GM21423 (cell line): ENCODE measurements at regions not wholly inside any gene's neighbourhood (a gene's known extent, or its start where the extent isn't known, plus 50 kb on each side); places are given as distances from the start of the nearest gene placed in this dataset.
A peak's percentile ranks its signal among the peaks of the same experiment; 100 is the strongest.
"Not testable (repeated sequence)": the region's sequence is repeated elsewhere in the genome, so short reads cannot be mapped to it uniquely, and the experiment has no call there.

ENCODE experiments used
- ATAC-seq: cut with Tn5 transposase; IDR thresholded peaks from one replicate; pipeline ENCODE4 v1.9.1; 2021; ENCODE audit warnings: mild to moderate bottlenecking, moderate library complexity; ENCODE audit not compliant: unreplicated experiment

GRCh38 chr14:29982171-29982570, 54.5 kb upstream of the PRKD1 start:
- ATAC-seq: no peak

- no peak for ATAC-seq
Measured at GRCh38 chr14:29982993-29983392, 55.3 kb upstream of the PRKD1 start.

GRCh38 chr14:29990344-29990857, 62.8 kb upstream of the PRKD1 start:
- ATAC-seq: not testable (repeated sequence)

- no peak for ATAC-seq
Measured at GRCh38 chr14:29990993-29991392, 63.3 kb upstream of the PRKD1 start.

GRCh38 chr14:29993143-29993542, 65.5 kb upstream of the PRKD1 start:
- ATAC-seq: no peak

- no peak for ATAC-seq
Measured at GRCh38 chr14:29999013-29999539, 71.4 kb upstream of the PRKD1 start.

GRCh38 chr14:30002859-30003258, 75.2 kb upstream of the PRKD1 start:
- ATAC-seq: no peak

- peak; percentile 60 for ATAC-seq
Measured at GRCh38 chr14:30005114-30005808, 77.6 kb upstream of the PRKD1 start.

- no peak for ATAC-seq
Measured at GRCh38 chr14:30006695-30007094, 79.0 kb upstream of the PRKD1 start.

- ATAC-seq: no peak
Measured at GRCh38 chr14:30015489-30015888, 87.8 kb upstream of the PRKD1 start.

GRCh38 chr14:30016002-30016401, 88.4 kb upstream of the PRKD1 start:
- ATAC-seq: no peak

GRCh38 chr14:30017370-30017993, 89.8 kb upstream of the PRKD1 start:
- ATAC-seq: no peak

- no peak for ATAC-seq
Measured at GRCh38 chr14:30020271-30020670, 92.6 kb upstream of the PRKD1 start.

GRCh38 chr14:30020687-30021086, 93.0 kb upstream of the PRKD1 start:
- no peak for ATAC-seq

GRCh38 chr14:30023350-30023749, 95.7 kb upstream of the PRKD1 start:
- ATAC-seq: not testable (repeated sequence)

- no peak for ATAC-seq
Measured at GRCh38 chr14:30034152-30034551, 106.5 kb upstream of the PRKD1 start.

- no peak for ATAC-seq
Measured at GRCh38 chr14:30035361-30035760, 107.7 kb upstream of the PRKD1 start.

- no peak for ATAC-seq
Measured at GRCh38 chr14:30045720-30046119, 118.1 kb upstream of the PRKD1 start.

GRCh38 chr14:30053103-30053502, 125.5 kb upstream of the PRKD1 start:
- ATAC-seq: no peak

- ATAC-seq: no peak
Measured at GRCh38 chr14:30054201-30054600, 126.6 kb upstream of the PRKD1 start.

GRCh38 chr14:30058401-30058800, 130.8 kb upstream of the PRKD1 start:
- ATAC-seq: no peak

GRCh38 chr14:30063746-30064145, 136.1 kb upstream of the PRKD1 start:
- ATAC-seq: no peak
